Stimulated activated naive CD4-positive, alpha-beta T cell treated with Interleukin-2 at 50 U/mL for 16 hours (primary cell): ENCODE measurements at regions not wholly inside any gene's neighbourhood (a gene's known extent, or its start where the extent isn't known, plus 50 kb on each side); places are given as distances from the start of the nearest gene placed in this dataset.

Experiments
- DNase-seq: peaks from one replicate; lab custom pipeline; 2025; lab: John Stamatoyannopoulos, UW

GRCh38 chr16:52103791-52104190 is 443.2 kb downstream of the TOX3 start:
- DNase-seq, result no peak

- DNase-seq, result no peak
Measured at GRCh38 chr16:52101246-52101645, 445.7 kb downstream of the TOX3 start.

- DNase-seq, result no peak
Measured at GRCh38 chr16:52099382-52099781, 447.6 kb downstream of the TOX3 start.

GRCh38 chr16:52095471-52095870 is 451.5 kb downstream of the TOX3 start:
- DNase-seq, result no peak

GRCh38 chr16:52092126-52092525 is 454.8 kb downstream of the TOX3 start:
- DNase-seq, result no peak

- no peak for DNase-seq
Measured at GRCh38 chr16:52090080-52090479, 456.9 kb downstream of the TOX3 start.

GRCh38 chr16:52089476-52089875 is 457.5 kb downstream of the TOX3 start:
- DNase-seq, result no peak

GRCh38 chr16:52086901-52087300 is 460.0 kb downstream of the TOX3 start:
- DNase-seq, result no peak

- no peak for DNase-seq
Measured at GRCh38 chr16:52078716-52079655, 468.0 kb downstream of the TOX3 start.

- no peak for DNase-seq
Measured at GRCh38 chr16:52077607-52078006, 469.3 kb downstream of the TOX3 start.

GRCh38 chr16:52076801-52077201 is 470.1 kb downstream of the TOX3 start:
- no peak for DNase-seq

GRCh38 chr16:52076332-52076731 is 470.6 kb downstream of the TOX3 start:
- no peak for DNase-seq

GRCh38 chr16:52074133-52074532 is 472.8 kb downstream of the TOX3 start:
- no peak for DNase-seq

GRCh38 chr16:52073024-52073423 is 473.9 kb downstream of the TOX3 start:
- no peak for DNase-seq

- no peak for DNase-seq
Measured at GRCh38 chr16:52071101-52071500, 475.8 kb downstream of the TOX3 start.

GRCh38 chr16:52070341-52071057 is 476.4 kb downstream of the TOX3 start:
- no peak for DNase-seq

GRCh38 chr16:52069866-52070265 is 477.1 kb downstream of the TOX3 start:
- no peak for DNase-seq

- DNase-seq, result no peak
Measured at GRCh38 chr16:52068447-52069074, 478.4 kb downstream of the TOX3 start.

GRCh38 chr16:52066962-52067361 is 480.0 kb downstream of the TOX3 start:
- no peak for DNase-seq

- no peak for DNase-seq
Measured at GRCh38 chr16:52056259-52056658, 490.7 kb downstream of the TOX3 start.

GRCh38 chr16:52055381-52055780 is 491.6 kb downstream of the TOX3 start:
- no peak for DNase-seq

- DNase-seq, result no peak
Measured at GRCh38 chr16:52054326-52054725, 492.6 kb downstream of the TOX3 start.

GRCh38 chr16:52052818-52053217 is 494.1 kb downstream of the TOX3 start:
- no peak for DNase-seq
